ENCODE measurements at regions not wholly inside any gene's neighbourhood (a gene's known extent, or its start where the extent isn't known, plus 50 kb on each side); places are given as distances from the start of the nearest gene placed in this dataset.
A peak's percentile ranks its signal among the peaks of the same experiment; 100 is the strongest.

DNA sequence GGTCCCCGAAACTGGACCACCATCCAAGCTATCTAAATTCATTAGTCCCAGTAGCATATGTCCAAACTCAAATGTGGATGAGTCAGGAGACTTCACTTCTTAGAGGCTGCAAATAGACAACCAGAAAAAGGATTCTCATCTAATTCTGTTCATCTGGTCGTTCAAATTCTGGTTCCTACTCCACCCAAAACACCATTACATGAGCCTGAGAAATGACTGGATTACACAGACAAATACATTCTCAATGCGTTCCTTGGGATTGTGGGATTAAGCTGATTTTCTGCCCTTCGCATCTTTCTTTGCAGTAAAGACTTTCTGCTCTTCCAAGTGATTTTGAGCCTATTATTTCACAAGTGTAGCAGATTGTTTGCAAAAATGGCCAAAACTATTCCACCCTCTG is 472.3 kb upstream of the PROK2 start:
- TF ChIP-seq, protein P1, sequence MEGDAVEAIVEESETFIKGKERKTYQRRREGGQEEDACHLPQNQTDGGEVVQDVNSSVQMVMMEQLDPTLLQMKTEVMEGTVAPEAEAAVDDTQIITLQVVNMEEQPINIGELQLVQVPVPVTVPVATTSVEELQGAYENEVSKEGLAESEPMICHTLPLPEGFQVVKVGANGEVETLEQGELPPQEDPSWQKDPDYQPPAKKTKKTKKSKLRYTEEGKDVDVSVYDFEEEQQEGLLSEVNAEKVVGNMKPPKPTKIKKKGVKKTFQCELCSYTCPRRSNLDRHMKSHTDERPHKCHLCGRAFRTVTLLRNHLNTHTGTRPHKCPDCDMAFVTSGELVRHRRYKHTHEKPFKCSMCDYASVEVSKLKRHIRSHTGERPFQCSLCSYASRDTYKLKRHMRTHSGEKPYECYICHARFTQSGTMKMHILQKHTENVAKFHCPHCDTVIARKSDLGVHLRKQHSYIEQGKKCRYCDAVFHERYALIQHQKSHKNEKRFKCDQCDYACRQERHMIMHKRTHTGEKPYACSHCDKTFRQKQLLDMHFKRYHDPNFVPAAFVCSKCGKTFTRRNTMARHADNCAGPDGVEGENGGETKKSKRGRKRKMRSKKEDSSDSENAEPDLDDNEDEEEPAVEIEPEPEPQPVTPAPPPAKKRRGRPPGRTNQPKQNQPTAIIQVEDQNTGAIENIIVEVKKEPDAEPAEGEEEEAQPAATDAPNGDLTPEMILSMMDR (IDR thresholded peaks at IDR 0.05; ENCODE audit: insufficient read depth, low read length, poor library complexity, severe bottlenecking): no peak
- no peaks in the 10 kb centered on the region for H3K36me3 ChIP-seq (ENCODE audit: control insufficient read depth, insufficient read depth, low read length)
- no peaks in the 10 kb centered on the region for H3K27me3 ChIP-seq (replicated peaks; ENCODE audit: control insufficient read depth, insufficient read depth, low read length)
- H3K4me3 ChIP-seq (replicated peaks; ENCODE audit: low read depth, low read length): no peak overlapping the region
- no peak for DNase-seq (ENCODE audit: extremely low read depth, insufficient read length)

DNA sequence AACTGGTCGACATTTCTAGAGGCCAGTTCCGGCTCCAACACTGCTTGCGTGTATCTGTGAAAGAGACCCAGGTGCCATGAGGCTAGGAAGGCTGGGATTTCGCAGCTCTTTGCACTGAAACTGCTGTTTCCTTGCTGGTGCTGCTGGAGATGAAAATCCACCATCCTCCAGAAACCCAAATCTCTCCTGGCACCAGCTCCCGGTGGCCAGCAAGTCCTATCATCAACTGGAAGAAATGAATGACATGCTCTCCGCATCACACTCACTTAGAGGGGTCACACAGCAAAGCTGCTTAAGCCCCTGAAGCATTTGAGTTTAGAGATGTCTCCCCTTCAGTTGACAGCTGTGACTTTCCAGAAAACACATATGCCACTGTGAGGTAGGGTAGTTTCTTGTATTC is 471.8 kb upstream of the PROK2 start:
- TF ChIP-seq, protein P1 (IDR thresholded peaks at IDR 0.05; ENCODE audit: insufficient read depth, low read length, poor library complexity, severe bottlenecking): no peak
- DNase-seq (ENCODE audit: extremely low read depth, insufficient read length): no peak
- no peaks in the 10 kb centered on the region for H3K27me3 ChIP-seq (replicated peaks; ENCODE audit: control insufficient read depth, insufficient read depth, low read length)
- H3K4me3 ChIP-seq (replicated peaks; ENCODE audit: low read depth, low read length): no peak overlapping the region
- H3K36me3 ChIP-seq (ENCODE audit: control insufficient read depth, insufficient read depth, low read length): no peaks in the 10 kb centered on the region

DNA sequence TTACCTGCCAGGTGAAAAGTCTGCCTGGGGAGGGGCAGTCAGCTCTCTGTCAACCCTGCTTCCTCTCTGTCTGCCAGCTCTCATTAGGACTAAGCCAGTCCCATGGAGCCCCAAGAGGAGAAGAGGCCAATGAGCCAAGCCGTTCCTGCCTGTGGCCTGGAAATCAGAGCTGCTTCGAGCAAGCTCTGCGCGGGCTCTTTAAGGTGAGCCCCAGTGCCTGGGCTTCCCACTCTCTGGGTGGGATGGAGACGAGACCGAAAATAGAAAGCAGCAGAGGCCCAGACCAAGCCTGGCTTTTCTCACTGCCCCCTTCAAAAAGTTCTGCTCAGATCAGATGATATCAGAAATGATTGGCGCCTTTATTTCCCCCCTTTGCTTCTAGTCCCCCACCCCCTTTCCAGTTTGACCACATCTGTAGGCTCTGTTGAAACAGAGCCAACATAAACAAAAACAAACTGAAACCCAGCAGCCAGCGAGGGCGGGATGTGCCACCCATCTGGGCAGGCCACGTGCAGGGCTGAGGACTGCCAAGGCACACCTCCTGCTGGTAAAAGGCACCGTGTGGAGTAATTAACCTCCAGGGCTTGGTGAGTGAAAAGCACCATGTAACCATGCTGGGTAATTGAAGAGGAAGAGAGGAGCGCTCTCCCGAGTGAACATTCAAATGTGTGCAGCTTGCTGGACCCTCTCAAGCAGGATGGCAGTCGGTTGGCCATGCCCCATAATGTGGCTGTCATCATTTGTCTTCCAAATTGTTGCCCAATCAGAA is 471.0 kb upstream of the PROK2 start:
- no peaks in the 10 kb centered on the region for H3K27me3 ChIP-seq (replicated peaks; ENCODE audit: control insufficient read depth, insufficient read depth, low read length)
- H3K4me3 ChIP-seq (replicated peaks; ENCODE audit: low read depth, low read length): no peak overlapping the region
- TF ChIP-seq, protein P1 (IDR thresholded peaks at IDR 0.05; ENCODE audit: insufficient read depth, low read length, poor library complexity, severe bottlenecking): peak; percentile 14
- DNase-seq (ENCODE audit: extremely low read depth, insufficient read length): no peak
- no peaks in the 10 kb centered on the region for H3K36me3 ChIP-seq (ENCODE audit: control insufficient read depth, insufficient read depth, low read length)

DNA sequence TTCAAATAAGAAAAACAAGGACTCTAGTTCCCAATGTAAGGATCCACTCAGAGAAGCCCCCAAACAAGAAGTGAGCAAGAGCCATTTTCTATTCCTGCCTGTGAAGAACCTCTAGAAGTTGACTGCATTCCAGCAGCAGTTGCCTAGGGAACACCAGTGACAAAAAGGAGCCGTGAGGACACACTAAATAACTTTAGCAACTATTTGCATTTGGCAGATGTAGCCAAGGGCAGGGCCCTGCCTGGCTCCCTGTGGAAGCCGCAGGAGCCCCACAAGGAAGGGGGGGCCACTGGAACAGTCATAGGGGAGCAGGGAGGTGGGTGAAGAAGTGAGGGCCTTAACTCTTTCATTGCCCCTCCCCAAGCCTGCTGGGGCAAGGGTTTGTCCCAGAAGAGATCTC is 470.2 kb upstream of the PROK2 start:
- TF ChIP-seq, protein P1 (IDR thresholded peaks at IDR 0.05; ENCODE audit: insufficient read depth, low read length, poor library complexity, severe bottlenecking): no peak
- Histone ChIP-seq H3K27me3 (replicated peaks; ENCODE audit: control insufficient read depth, insufficient read depth, low read length) (no peaks in the 10 kb centered on the region), H3K36me3 (ENCODE audit: control insufficient read depth, insufficient read depth, low read length) (no peaks in the 10 kb centered on the region), H3K4me3 (replicated peaks; ENCODE audit: low read depth, low read length) (no peak overlapping the region)
- no peak for DNase-seq (ENCODE audit: extremely low read depth, insufficient read length)

DNA sequence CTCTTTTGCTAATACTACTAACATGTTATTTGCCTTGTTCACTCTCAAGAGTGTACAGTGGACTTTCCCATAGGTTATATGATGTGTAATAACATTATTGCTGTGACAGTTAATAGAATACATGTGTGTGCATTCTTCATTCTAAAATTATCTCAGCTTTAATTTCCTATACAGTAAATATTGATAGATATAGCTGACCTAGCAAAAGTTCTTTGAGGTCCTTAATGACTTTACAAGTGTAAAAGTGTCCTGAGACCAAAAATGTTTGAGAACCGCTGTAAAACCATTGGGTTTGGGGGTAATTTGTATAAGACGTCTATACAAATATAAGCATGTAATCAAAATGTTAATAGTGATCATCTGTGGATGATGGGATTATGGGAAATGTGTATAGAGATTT is 469.5 kb upstream of the PROK2 start:
- DNase-seq (ENCODE audit: extremely low read depth, insufficient read length): no peak
- Histone ChIP-seq H3K27me3 (replicated peaks; ENCODE audit: control insufficient read depth, insufficient read depth, low read length) (no peaks in the 10 kb centered on the region), H3K36me3 (ENCODE audit: control insufficient read depth, insufficient read depth, low read length) (no peaks in the 10 kb centered on the region), H3K4me3 (replicated peaks; ENCODE audit: low read depth, low read length) (no peak overlapping the region)
- TF ChIP-seq, protein P1 (IDR thresholded peaks at IDR 0.05; ENCODE audit: insufficient read depth, low read length, poor library complexity, severe bottlenecking): no peak

DNA sequence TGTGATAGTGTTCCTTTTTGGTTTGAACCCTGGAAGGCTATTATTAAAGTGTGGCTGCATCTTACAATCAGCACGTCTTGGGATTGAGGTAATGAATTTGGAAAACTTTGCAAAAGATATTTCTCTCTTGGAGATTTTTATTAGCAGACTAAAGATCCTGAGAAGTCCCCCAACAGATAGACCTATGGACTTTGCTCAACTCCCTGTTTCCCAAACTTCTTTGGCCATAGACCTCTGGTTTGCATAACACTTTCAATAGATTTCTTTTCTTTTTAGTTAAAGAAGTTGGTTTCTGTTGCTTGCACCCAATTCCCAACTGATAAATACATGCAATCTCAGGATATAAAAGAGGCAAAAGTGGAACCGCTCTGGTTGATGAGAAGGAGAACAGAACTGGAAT is 465.8 kb upstream of the PROK2 start:
- no peak overlapping the region for H3K4me3 ChIP-seq (replicated peaks; ENCODE audit: low read depth, low read length)
- no peaks in the 10 kb centered on the region for H3K36me3 ChIP-seq (ENCODE audit: control insufficient read depth, insufficient read depth, low read length)
- TF ChIP-seq, protein P1 (IDR thresholded peaks at IDR 0.05; ENCODE audit: insufficient read depth, low read length, poor library complexity, severe bottlenecking): no peak
- H3K27me3 ChIP-seq (replicated peaks; ENCODE audit: control insufficient read depth, insufficient read depth, low read length): no peaks in the 10 kb centered on the region
- DNase-seq (ENCODE audit: extremely low read depth, insufficient read length): no peak
